Right lobe of liver (tissue), 6 donors: ENCODE measurements at regions not wholly inside any gene's neighbourhood (a gene's known extent, or its start where the extent isn't known, plus 50 kb on each side); places are given as distances from the start of the nearest gene placed in this dataset.

Experiments
- ATAC-seq, 4 donors: fragments of 200-7000 bp; cut with Tn5 transposase; one replicate each; pipeline ENCODE4 v1.9.1; 2020; ENCODE audit warnings: mild to moderate bottlenecking in 4 of 4, moderate library complexity in 4 of 4
- DNase-seq, 3 donors: peaks; one replicate each; pipeline ENCODE4 v3.0.0-alpha.2; 2020
- H3K27ac ChIP-seq, 3 donors: fragments of 200-600 bp; one replicate each; pipeline ENCODE4 v1.8.0; 2022
- H3K27me3 ChIP-seq, 2 donors: fragments of 200-600 bp; one replicate each; pipeline ENCODE4 v1.8.0; 2022
- H3K36me3 ChIP-seq, 4 donors: fragments of 200-600 bp; sonication (generic) in 1 of 4; one replicate each; pipeline versions ENCODE4 v1.5.1 to v1.8.0; 2017 to 2022; ENCODE audit warnings: control low read depth in 1 of 4
- H3K4me1 ChIP-seq, 4 donors: fragments of 200-600 bp; sonication (generic) in 1 of 4; one replicate each; pipeline versions ENCODE4 v1.5.1 to v1.8.0; 2017 to 2022; ENCODE audit warnings: control low read depth in 1 of 4
- H3K4me3 ChIP-seq, 3 donors: fragments of 200-600 bp; one replicate each; pipeline ENCODE4 v1.8.0; 2022
- H3K9me3 ChIP-seq, 4 donors: fragments of 200-600 bp; sonication (generic) in 1 of 4; one replicate each; pipeline versions ENCODE4 v1.5.1 to v1.8.0; 2017 to 2022; ENCODE audit warnings: control low read depth in 1 of 4
- POLR2A ChIP-seq: fragments of 450-650 bp; IDR thresholded peaks from one replicate; pipeline ENCODE4 v1.6.1; 2017; ENCODE audit warnings: antibody characterized with exemption, mild to moderate bottlenecking
- WGBS: methylation state at CpG from one replicate; pipeline ENCODE4 v1.1.6; 2018; ENCODE audit warnings: low coverage, low lambda C conversion rate; ENCODE audit not compliant: insufficient coverage; ENCODE audit errors: missing lambda C conversion rate; 5-methylcytosine and 5-hydroxymethylcytosine counted together
- intact Hi-C, 2 donors: fragments of 100-400 bp; cut with DNase I; formaldehyde crosslinking; loops; one replicate each; pipeline versions ENCODE4 v1.11.2 to v1.14.1; 2022
- TF ChIP-seq, protein P1 (sequence below), 4 donors: fragments of 200-600 bp in 3 of 4; fragments of 450-650 bp in 1 of 4; IDR thresholded peaks; one replicate each; pipeline versions ENCODE4 v1.5.1 to v1.8.0; 2016 to 2022; ENCODE audit warnings: antibody characterized with exemption in 4 of 4, mild to moderate bottlenecking in 2 of 4
- donor health status: DM: no; HTN: yes; CAD: no.
- donor health status: DM: no; HTN: no; CAD: no.
- donor health status: DM: no; HTN: no; CAD: no.
- donor health status: DM: no; HTN: yes; CAD: no.
- donor health status: DM: no; HTN: yes; CAD: no.

DNA sequence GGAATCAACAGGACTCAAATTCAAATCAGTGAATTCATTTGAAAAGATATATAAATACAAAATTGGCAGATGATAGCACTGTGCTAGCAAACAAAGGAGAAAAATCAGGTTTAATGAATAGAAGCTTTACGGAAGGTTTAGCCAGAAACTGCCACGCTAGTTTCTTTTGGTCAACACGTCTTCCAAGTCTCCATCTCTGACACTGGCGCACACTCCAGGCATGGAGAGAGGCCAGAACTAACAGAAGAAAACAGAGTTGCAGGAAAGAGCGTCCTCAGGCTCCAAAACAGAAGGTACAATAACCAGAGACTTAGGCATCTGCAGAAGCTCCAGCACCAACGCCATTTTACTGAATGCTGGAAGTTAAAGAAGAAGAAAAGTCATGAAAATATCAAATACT is 497.3 kb upstream of the FRG1 start:
- Histone ChIP-seq H3K9me3 (no peaks in the 10 kb centered on the region), H3K4me3 (no peak overlapping the region), H3K36me3 (no peaks in the 10 kb centered on the region), H3K27ac (no peak overlapping the region), H3K4me1 (no peaks in the 10 kb centered on the region), H3K27me3 (no peaks in the 10 kb centered on the region)
- intact Hi-C loops: no loop called here
- ATAC-seq: no peak
- DNase-seq: no peak
- WGBS: 53% methylated on average over 6 of the region's 6 CpGs
- no peak for TF ChIP-seq POLR2A
- TF ChIP-seq, protein P1, sequence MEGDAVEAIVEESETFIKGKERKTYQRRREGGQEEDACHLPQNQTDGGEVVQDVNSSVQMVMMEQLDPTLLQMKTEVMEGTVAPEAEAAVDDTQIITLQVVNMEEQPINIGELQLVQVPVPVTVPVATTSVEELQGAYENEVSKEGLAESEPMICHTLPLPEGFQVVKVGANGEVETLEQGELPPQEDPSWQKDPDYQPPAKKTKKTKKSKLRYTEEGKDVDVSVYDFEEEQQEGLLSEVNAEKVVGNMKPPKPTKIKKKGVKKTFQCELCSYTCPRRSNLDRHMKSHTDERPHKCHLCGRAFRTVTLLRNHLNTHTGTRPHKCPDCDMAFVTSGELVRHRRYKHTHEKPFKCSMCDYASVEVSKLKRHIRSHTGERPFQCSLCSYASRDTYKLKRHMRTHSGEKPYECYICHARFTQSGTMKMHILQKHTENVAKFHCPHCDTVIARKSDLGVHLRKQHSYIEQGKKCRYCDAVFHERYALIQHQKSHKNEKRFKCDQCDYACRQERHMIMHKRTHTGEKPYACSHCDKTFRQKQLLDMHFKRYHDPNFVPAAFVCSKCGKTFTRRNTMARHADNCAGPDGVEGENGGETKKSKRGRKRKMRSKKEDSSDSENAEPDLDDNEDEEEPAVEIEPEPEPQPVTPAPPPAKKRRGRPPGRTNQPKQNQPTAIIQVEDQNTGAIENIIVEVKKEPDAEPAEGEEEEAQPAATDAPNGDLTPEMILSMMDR (IDR thresholded peaks at IDR 0.05): no peak

DNA sequence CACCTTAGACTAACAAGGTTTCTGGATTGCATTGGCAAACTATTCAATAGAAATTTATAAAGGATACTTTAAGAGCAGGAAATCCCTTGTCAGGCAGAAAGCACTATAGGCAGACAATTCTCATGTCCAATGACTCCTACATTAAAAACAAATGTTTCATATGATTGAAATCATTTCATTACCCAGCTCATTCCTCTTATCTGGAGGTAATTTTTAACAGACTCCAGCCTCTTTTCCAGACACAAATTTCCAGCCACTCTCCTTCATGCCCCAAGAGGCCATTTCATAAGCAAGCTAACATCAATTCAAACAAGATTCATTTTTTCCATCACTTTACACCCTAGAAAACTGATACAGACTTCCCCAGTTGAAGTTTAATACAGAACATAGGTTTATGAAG is 495.1 kb upstream of the FRG1 start:
- intact Hi-C loops: no loop called here
- Histone ChIP-seq H3K27me3 (no peaks in the 10 kb centered on the region), H3K36me3 (no peaks in the 10 kb centered on the region), H3K27ac (no peak overlapping the region), H3K4me1 (no peaks in the 10 kb centered on the region), H3K4me3 (no peak overlapping the region), H3K9me3 (no peaks in the 10 kb centered on the region)
- no peak for TF ChIP-seq POLR2A
- TF ChIP-seq, protein P1 (IDR thresholded peaks at IDR 0.05): no peak
- DNase-seq: no peak
- no peak for ATAC-seq

DNA sequence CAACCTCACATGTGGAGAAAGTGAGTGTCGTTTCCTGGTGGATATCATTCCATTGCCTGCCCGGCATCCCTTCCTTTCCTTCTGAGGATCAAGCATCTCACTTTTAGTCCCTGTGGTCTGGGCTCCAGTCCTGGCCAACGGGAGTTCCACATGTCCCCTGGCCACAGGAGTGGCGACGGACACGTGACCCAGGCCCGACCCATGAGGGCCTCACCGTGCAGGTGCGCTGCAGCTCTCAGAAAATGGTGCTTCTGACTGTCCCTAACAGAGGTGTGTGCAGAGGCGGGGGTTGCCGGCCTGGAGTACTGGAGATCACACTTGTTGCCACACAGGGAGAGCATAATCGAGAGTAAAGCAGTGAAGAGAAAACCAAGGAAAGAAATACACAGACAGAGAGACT is 476.9 kb upstream of the FRG1 start:
- no peaks in the 10 kb centered on the region for H3K36me3 ChIP-seq
- H3K27me3 ChIP-seq: no peaks in the 10 kb centered on the region
- no peak for TF ChIP-seq POLR2A
- TF ChIP-seq, protein P1 (IDR thresholded peaks at IDR 0.05): no peak
- 74% methylated on average over 10 of the region's 12 CpGs for WGBS
- ATAC-seq (peak in 1 of 4 donors; percentile 49), DNase-seq (no peak)
- no peak overlapping the region for H3K27ac ChIP-seq
- H3K4me3 ChIP-seq: no peak overlapping the region
- intact Hi-C loops: no loop called here
- H3K4me1 ChIP-seq: no peaks in the 10 kb centered on the region
- no peaks in the 10 kb centered on the region for H3K9me3 ChIP-seq

DNA sequence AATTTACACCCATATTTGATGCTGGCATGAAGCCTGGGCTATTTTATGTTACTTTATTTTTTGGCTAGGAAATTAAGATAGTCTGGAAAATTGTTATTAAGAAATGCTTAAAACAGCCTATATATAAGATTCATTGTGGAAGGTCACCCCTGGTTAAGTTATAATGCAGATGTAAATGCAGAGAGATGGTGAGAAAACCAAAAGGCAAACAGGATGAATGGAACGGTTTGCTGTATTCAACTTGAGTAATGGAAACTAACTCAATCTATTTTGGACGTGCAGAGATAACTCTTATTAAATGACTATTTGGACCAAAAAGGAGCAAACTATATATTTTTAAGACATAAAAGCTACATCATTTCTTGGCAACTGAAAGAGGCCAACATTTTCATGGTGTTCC is 446.3 kb upstream of the FRG1 start:
- intact Hi-C loops: no loop called here
- H3K27me3 ChIP-seq: no peaks in the 10 kb centered on the region
- H3K4me3 ChIP-seq: no peak overlapping the region
- no peaks in the 10 kb centered on the region for H3K9me3 ChIP-seq
- no peaks in the 10 kb centered on the region for H3K36me3 ChIP-seq
- ATAC-seq: no peak
- DNase-seq: no peak
- no peak overlapping the region for H3K27ac ChIP-seq
- 55% methylated on average over 2 of the region's 2 CpGs for WGBS
- no peaks in the 10 kb centered on the region for H3K4me1 ChIP-seq
- TF ChIP-seq, protein P1 (IDR thresholded peaks at IDR 0.05): no peak
- TF ChIP-seq POLR2A: no peak

DNA sequence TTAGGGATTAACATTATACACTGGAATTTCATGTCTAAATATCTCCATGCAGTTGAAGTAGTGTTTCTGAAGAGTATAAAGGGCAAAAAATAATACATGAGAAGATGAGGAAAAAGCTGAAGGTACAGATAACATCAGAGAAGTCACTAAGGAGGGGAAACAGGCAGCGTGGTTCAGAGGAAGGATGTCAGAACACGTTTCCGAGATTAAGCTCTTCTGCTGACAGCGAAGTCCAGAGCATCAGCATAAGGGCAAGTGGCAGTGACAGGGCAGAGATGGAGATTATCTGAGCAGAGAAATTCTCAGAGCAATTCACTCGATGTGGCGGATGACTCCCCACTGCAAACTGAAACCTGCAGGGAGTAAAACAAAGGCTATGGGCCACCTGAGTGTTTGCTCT is 443.2 kb upstream of the FRG1 start:
- DNase-seq (no peak), ATAC-seq (peak in 1 of 4 donors; percentile 10)
- no peaks in the 10 kb centered on the region for H3K36me3 ChIP-seq
- H3K9me3 ChIP-seq: no peaks in the 10 kb centered on the region
- intact Hi-C loops: no loop called here
- TF ChIP-seq POLR2A: no peak
- TF ChIP-seq, protein P1 (IDR thresholded peaks at IDR 0.05): no peak
- H3K4me1 ChIP-seq: no peaks in the 10 kb centered on the region
- H3K4me3 ChIP-seq: no peak overlapping the region
- H3K27ac ChIP-seq: no peak overlapping the region
- 30% methylated on average over 6 of the region's 6 CpGs for WGBS
- no peaks in the 10 kb centered on the region for H3K27me3 ChIP-seq
